ENCODE measurements at regions not wholly inside any gene's neighbourhood (a gene's known extent, or its start where the extent isn't known, plus 50 kb on each side); places are given as distances from the start of the nearest gene placed in this dataset.

- no peak for DNase-seq
These were observed 405.6 kb upstream of the MEX3C start for GRCh38 chr18:51603111-51603510.

GRCh38 chr18:51603551-51603950 lies 406.1 kb upstream of the MEX3C start:
- no peak for DNase-seq

- DNase-seq: no peak
These were observed 413.0 kb upstream of the MEX3C start for GRCh38 chr18:51610481-51610880.

GRCh38 chr18:51611326-51611725 lies 413.8 kb upstream of the MEX3C start:
- no peak for DNase-seq

GRCh38 chr18:51614033-51614432 lies 416.6 kb upstream of the MEX3C start:
- DNase-seq: no peak

- no peak for DNase-seq
These were observed 417.6 kb upstream of the MEX3C start for GRCh38 chr18:51614967-51615571.

- no peak for DNase-seq
These were observed 419.7 kb upstream of the MEX3C start for GRCh38 chr18:51617167-51617566.

- no peak for DNase-seq
These were observed 420.2 kb upstream of the MEX3C start for GRCh38 chr18:51617572-51618260.

- DNase-seq: no peak
These were observed 421.8 kb upstream of the MEX3C start for GRCh38 chr18:51619283-51619682.

GRCh38 chr18:51621113-51621863 lies 423.8 kb upstream of the MEX3C start:
- DNase-seq: no peak

- DNase-seq: no peak
These were observed 424.3 kb upstream of the MEX3C start for GRCh38 chr18:51621864-51622160.

- no peak for DNase-seq
These were observed 425.2 kb upstream of the MEX3C start for GRCh38 chr18:51622702-51623101.

- no peak for DNase-seq
These were observed 426.2 kb upstream of the MEX3C start for GRCh38 chr18:51623653-51624052.

GRCh38 chr18:51630706-51631105 lies 433.2 kb upstream of the MEX3C start:
- no peak for DNase-seq

- DNase-seq: no peak
These were observed 440.4 kb upstream of the MEX3C start for GRCh38 chr18:51637881-51638280.

GRCh38 chr18:51639541-51639940 lies 442.1 kb upstream of the MEX3C start:
- DNase-seq: no peak

- DNase-seq: no peak
These were observed 446.0 kb upstream of the MEX3C start for GRCh38 chr18:51643483-51643882.

GRCh38 chr18:51645607-51646006 lies 448.1 kb upstream of the MEX3C start:
- no peak for DNase-seq

GRCh38 chr18:51647346-51647745 lies 449.9 kb upstream of the MEX3C start:
- no peak for DNase-seq

GRCh38 chr18:51647942-51648341 lies 450.5 kb upstream of the MEX3C start:
- DNase-seq: no peak

GRCh38 chr18:51649796-51650195 lies 452.3 kb upstream of the MEX3C start:
- no peak for DNase-seq

GRCh38 chr18:51651761-51652160 lies 454.3 kb upstream of the MEX3C start:
- no peak for DNase-seq

- no peak for DNase-seq
These were observed 456.2 kb upstream of the MEX3C start for GRCh38 chr18:51653507-51654213.

Data from CD4-positive, alpha-beta T cell treated with Interleukin-17A for 4 hours (primary cell).